ENCODE measurements at regions not wholly inside any gene's neighbourhood (a gene's known extent, or its start where the extent isn't known, plus 50 kb on each side); places are given as distances from the start of the nearest gene placed in this dataset.

- no peak for DNase-seq
These were observed 1171.3 kb downstream of the EFNB2 start for GRCh38 chr13:105364191-105364590.

DNA sequence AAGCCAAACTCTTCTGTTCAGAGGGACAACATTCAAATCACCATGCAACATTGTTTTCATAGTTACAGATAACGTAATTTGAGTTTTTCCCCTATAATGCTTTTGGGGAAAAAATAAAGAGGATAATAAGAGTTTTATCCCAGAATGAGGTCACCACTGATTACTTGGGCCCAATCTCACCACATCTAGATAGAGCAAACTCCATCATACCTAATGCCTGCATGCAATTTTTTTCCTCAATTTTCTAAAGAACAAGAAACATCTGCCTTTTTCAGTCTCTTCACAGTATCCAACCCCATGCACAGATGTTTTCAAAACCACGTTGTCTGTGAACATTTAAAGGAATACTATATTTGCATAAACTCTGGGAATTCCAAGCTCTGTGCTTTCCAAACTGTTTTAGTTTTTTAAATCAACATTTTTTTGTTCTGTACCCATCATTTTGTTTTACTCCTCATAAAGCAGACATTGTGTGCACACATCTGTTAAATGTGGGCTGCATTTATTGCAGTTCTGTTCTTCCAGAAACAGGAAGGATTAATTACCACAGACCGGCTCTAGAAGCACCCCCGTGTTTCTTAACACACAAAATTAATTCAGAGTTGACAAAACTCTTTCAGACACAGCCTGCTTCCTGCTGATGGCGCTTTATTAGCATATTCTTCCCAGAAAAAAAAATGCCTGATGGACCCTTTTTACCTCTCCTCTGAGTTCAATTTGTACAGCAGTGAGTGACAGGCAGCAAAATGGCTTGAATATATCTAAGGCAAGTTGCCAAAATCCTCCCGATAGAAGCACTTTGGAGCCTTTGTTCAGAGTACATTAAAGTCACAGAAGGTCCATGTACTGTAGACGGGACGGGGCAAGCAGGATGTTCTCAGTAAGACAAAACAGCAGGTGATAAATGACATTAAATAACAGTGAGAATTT lies 1171.9 kb downstream of the EFNB2 start:
- DNase-seq (peak; percentile 69), ATAC-seq (ENCODE audit: insufficient read depth, low read depth) (peak; percentile 82)
- Histone ChIP-seq H3K36me3 (ENCODE audit: insufficient read depth, low read length) (no peaks in the 10 kb centered on the region), H2AFZ (ENCODE audit: low read depth, low read length) (peak overlapping the region; percentile 56), H3K27me3 (ENCODE audit: insufficient read depth, low read length, poor library complexity) (no peaks in the 10 kb centered on the region), H3K9me3 (ENCODE audit: insufficient read depth, low read length, severe bottlenecking) (peaks cover 2% of the 10 kb centered on the region), H3K27ac (ENCODE audit: low read length) (peak overlapping the region; percentile 81), H3K4me3 (ENCODE audit: low read depth in 1 of 2, low read length in 2 of 2) (peak overlapping the region; percentile 1 to 48; a peak in 3 of 4 replicates), H3K4me1 (ENCODE audit: insufficient read depth, low read length) (peaks cover 44% of the 10 kb centered on the region), H3K9ac (ENCODE audit: low read depth, low read length) (peak overlapping the region; percentile 49), H3K79me2 (ENCODE audit: insufficient read depth, low read length) (no peaks in the 10 kb centered on the region), H4K20me1 (ENCODE audit: insufficient read depth, low read length) (no peaks in the 10 kb centered on the region), H3K4me2 (ENCODE audit: insufficient read depth, low read length) (peak overlapping the region; percentile 55)
- TF ChIP-seq, protein P1, sequence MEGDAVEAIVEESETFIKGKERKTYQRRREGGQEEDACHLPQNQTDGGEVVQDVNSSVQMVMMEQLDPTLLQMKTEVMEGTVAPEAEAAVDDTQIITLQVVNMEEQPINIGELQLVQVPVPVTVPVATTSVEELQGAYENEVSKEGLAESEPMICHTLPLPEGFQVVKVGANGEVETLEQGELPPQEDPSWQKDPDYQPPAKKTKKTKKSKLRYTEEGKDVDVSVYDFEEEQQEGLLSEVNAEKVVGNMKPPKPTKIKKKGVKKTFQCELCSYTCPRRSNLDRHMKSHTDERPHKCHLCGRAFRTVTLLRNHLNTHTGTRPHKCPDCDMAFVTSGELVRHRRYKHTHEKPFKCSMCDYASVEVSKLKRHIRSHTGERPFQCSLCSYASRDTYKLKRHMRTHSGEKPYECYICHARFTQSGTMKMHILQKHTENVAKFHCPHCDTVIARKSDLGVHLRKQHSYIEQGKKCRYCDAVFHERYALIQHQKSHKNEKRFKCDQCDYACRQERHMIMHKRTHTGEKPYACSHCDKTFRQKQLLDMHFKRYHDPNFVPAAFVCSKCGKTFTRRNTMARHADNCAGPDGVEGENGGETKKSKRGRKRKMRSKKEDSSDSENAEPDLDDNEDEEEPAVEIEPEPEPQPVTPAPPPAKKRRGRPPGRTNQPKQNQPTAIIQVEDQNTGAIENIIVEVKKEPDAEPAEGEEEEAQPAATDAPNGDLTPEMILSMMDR (IDR thresholded peaks at IDR 0.05; ENCODE audit: borderline replicate concordance, extremely low read depth, low read length, poor library complexity, severe bottlenecking): peak; percentile 41
- no peak for TF ChIP-seq EZH2 (IDR thresholded peaks at IDR 0.05; ENCODE audit: borderline replicate concordance, low read depth, low read length, severe bottlenecking)

More at GRCh38 chr13:105364191-105364590, 1171.3 kb downstream of the EFNB2 start:
- no peak for TF ChIP-seq EZH2 (IDR thresholded peaks at IDR 0.05; ENCODE audit: borderline replicate concordance, low read depth, low read length, severe bottlenecking)
- TF ChIP-seq, protein P1 (IDR thresholded peaks at IDR 0.05; ENCODE audit: borderline replicate concordance, extremely low read depth, low read length, poor library complexity, severe bottlenecking): no peak
- Histone ChIP-seq H2AFZ (ENCODE audit: low read depth, low read length) (peak overlapping the region; percentile 56), H3K27me3 (ENCODE audit: insufficient read depth, low read length, poor library complexity) (no peaks in the 10 kb centered on the region), H3K79me2 (ENCODE audit: insufficient read depth, low read length) (no peaks in the 10 kb centered on the region), H4K20me1 (ENCODE audit: insufficient read depth, low read length) (no peaks in the 10 kb centered on the region), H3K9me3 (ENCODE audit: insufficient read depth, low read length, severe bottlenecking) (no peaks in the 10 kb centered on the region), H3K36me3 (ENCODE audit: insufficient read depth, low read length) (no peaks in the 10 kb centered on the region), H3K4me3 (ENCODE audit: low read depth in 1 of 2, low read length in 2 of 2) (peak overlapping the region in 1 of 2 experiments; percentile 48; a peak in 2 of 4 replicates), H3K4me2 (ENCODE audit: insufficient read depth, low read length) (peak overlapping the region; percentile 55), H3K4me1 (ENCODE audit: insufficient read depth, low read length) (peaks cover 44% of the 10 kb centered on the region), H3K9ac (ENCODE audit: low read depth, low read length) (peak overlapping the region; percentile 49), H3K27ac (ENCODE audit: low read length) (peak overlapping the region; percentile 81)
- ATAC-seq (ENCODE audit: insufficient read depth, low read depth): peak; percentile 18; the same call in 1 of the 3 replicates

- DNase-seq (no peak), ATAC-seq (ENCODE audit: insufficient read depth, low read depth) (no peak)
- Histone ChIP-seq H3K4me3 (ENCODE audit: low read depth in 1 of 2, low read length in 2 of 2) (no peak overlapping the region), H3K4me2 (ENCODE audit: insufficient read depth, low read length) (no peak overlapping the region), H3K36me3 (ENCODE audit: insufficient read depth, low read length) (no peaks in the 10 kb centered on the region), H3K4me1 (ENCODE audit: insufficient read depth, low read length) (peaks cover 6% of the 10 kb centered on the region; the same call in 1 of the 2 replicates), H4K20me1 (ENCODE audit: insufficient read depth, low read length) (no peaks in the 10 kb centered on the region), H3K9ac (ENCODE audit: low read depth, low read length) (no peak overlapping the region), H3K79me2 (ENCODE audit: insufficient read depth, low read length) (no peaks in the 10 kb centered on the region), H3K9me3 (ENCODE audit: insufficient read depth, low read length, severe bottlenecking) (peaks cover 3% of the 10 kb centered on the region), H3K27me3 (ENCODE audit: insufficient read depth, low read length, poor library complexity) (no peaks in the 10 kb centered on the region), H3K27ac (ENCODE audit: low read length) (no peak overlapping the region), H2AFZ (ENCODE audit: low read depth, low read length) (no peak overlapping the region)
- TF ChIP-seq, protein P1 (IDR thresholded peaks at IDR 0.05; ENCODE audit: borderline replicate concordance, extremely low read depth, low read length, poor library complexity, severe bottlenecking): no peak
- no peak for TF ChIP-seq EZH2 (IDR thresholded peaks at IDR 0.05; ENCODE audit: borderline replicate concordance, low read depth, low read length, severe bottlenecking)
These were observed 1181.8 kb downstream of the EFNB2 start for GRCh38 chr13:105353654-105354053.
